OCI-LY3 (cell line): ENCODE measurements at regions not wholly inside any gene's neighbourhood (a gene's known extent, or its start where the extent isn't known, plus 50 kb on each side); places are given as distances from the start of the nearest gene placed in this dataset.

Source experiments
- H2AFZ ChIP-seq: fragments of 200-600, 300-600 bp; shearing (Covaris generic); 2 replicates; pipeline ENCODE4 v1.6.0; 2014; ENCODE audit warnings: antibody characterized with exemption, low read depth, low read length
- H3K27ac ChIP-seq: fragments of 200-600, 300-600 bp; sonication (generic); 2 replicates; pipeline ENCODE4 v1.5.1; 2014; ENCODE audit warnings: mild to moderate bottlenecking, low read length, moderate library complexity, mixed read lengths
- H3K27me3 ChIP-seq: fragments of 200-600, 300-600 bp; sonication (generic); 2 replicates; pipeline ENCODE4 v1.6.1; 2014; ENCODE audit warnings: low read depth, low read length, mixed read lengths
- H3K36me3 ChIP-seq: fragments of 200-600, 300-600 bp; sonication (generic); replicated peaks from 2 replicates; pipeline ENCODE3; 2014; ENCODE audit warnings: low read depth, low read length, mixed read lengths
- H3K4me1 ChIP-seq: fragments of 300-600, 200-600 bp; sonication (generic); 2 replicates; pipeline ENCODE4 v1.6.1; 2014; ENCODE audit warnings: low read length, mixed read lengths
- H3K4me2 ChIP-seq: fragments of 200-600, 300-600 bp; sonication (generic); 2 replicates; pipeline ENCODE4 v1.6.1; 2014; ENCODE audit warnings: low read length, mixed read lengths
- H3K4me3 ChIP-seq: fragments of 300-600, 200-600 bp; sonication (generic); 2 replicates; pipeline ENCODE4 v1.5.1; 2014; ENCODE audit warnings: antibody characterized with exemption, mild to moderate bottlenecking, low read length, moderate library complexity
- H3K79me2 ChIP-seq: fragments of 300-600, 200-600 bp; shearing (Covaris generic); 2 replicates; pipeline ENCODE4 v1.6.1; 2014; ENCODE audit warnings: mild to moderate bottlenecking, low read length, mixed read lengths
- H3K9ac ChIP-seq: fragments of 300-600, 200-600 bp; shearing (Covaris generic); 2 replicates; pipeline ENCODE4 v1.6.0; 2014; ENCODE audit warnings: mild to moderate bottlenecking, low read length, moderate library complexity
- H3K9me3 ChIP-seq: fragments of 200-600, 300-600 bp; shearing (Covaris generic); 2 replicates; pipeline ENCODE4 v1.6.1; 2014; ENCODE audit warnings: low read length, mixed read lengths; ENCODE audit not compliant: insufficient read depth
- H4K20me1 ChIP-seq: fragments of 200-600, 300-600 bp; sonication (generic); 2 replicates; pipeline ENCODE4 v1.6.1; 2016; ENCODE audit warnings: low read length, mixed read lengths; ENCODE audit not compliant: insufficient read depth
- CTCF ChIP-seq: fragments of 200-600, 300-600 bp; sonication (generic); IDR thresholded peaks from 2 replicates; pipeline ENCODE4 v1.5.1; 2014; ENCODE audit warnings: antibody characterized with exemption, low read length, low read depth
- EZH2phosphoT487 ChIP-seq: fragments of 200-600 bp; shearing (Covaris generic); IDR thresholded peaks from 2 replicates; pipeline ENCODE4 v1.6.1; 2018; ENCODE audit warnings: antibody characterized with exemption, mixed run types, low read depth

GRCh38 chr16:9647981-9648701 lies 534.1 kb downstream of the GRIN2A start:
- Histone ChIP-seq H3K27ac (no peak overlapping the region), H4K20me1 (no peaks in the 10 kb centered on the region), H3K4me3 (no peak overlapping the region), H3K27me3 (peaks cover 17% of the 10 kb centered on the region; the same call in 1 of the 2 replicates), H2AFZ (peak overlapping the region; percentile 57; the same call in 1 of the 2 replicates), H3K9me3 (no peaks in the 10 kb centered on the region), H3K36me3 (no peaks in the 10 kb centered on the region), H3K4me2 (peak overlapping the region; percentile 26), H3K9ac (no peak overlapping the region), H3K4me1 (peaks cover 5% of the 10 kb centered on the region; the same call in 1 of the 2 replicates), H3K79me2 (no peaks in the 10 kb centered on the region)
- TF ChIP-seq EZH2phosphoT487 (no peak), CTCF (peak; percentile 83)

- H3K79me2 ChIP-seq = no peaks in the 10 kb centered on the region
- H3K36me3 ChIP-seq = no peaks in the 10 kb centered on the region
- no peak overlapping the region for H3K27ac ChIP-seq
- H3K4me2 ChIP-seq = no peak overlapping the region
- peaks cover 5% of the 10 kb centered on the region; the same call in 1 of the 2 replicates for H3K4me1 ChIP-seq
- no peak overlapping the region for H3K9ac ChIP-seq
- H4K20me1 ChIP-seq = no peaks in the 10 kb centered on the region
- no peaks in the 10 kb centered on the region for H3K9me3 ChIP-seq
- H3K4me3 ChIP-seq = no peak overlapping the region
- no peak for TF ChIP-seq CTCF
- TF ChIP-seq EZH2phosphoT487 = no peak
- H3K27me3 ChIP-seq = peaks cover 23% of the 10 kb centered on the region; the same call in 1 of the 2 replicates
- no peak overlapping the region for H2AFZ ChIP-seq
Observed at GRCh38 chr16:9650284-9650683, 531.9 kb downstream of the GRIN2A start.

- no peak overlapping the region for H3K4me2 ChIP-seq
- H3K9me3 ChIP-seq = no peaks in the 10 kb centered on the region
- no peak overlapping the region for H3K9ac ChIP-seq
- peaks cover 31% of the 10 kb centered on the region; the same call in 1 of the 2 replicates for H3K27me3 ChIP-seq
- no peaks in the 10 kb centered on the region for H3K4me1 ChIP-seq
- no peak overlapping the region for H3K27ac ChIP-seq
- no peaks in the 10 kb centered on the region for H3K79me2 ChIP-seq
- H2AFZ ChIP-seq = no peak overlapping the region
- TF ChIP-seq CTCF (no peak), EZH2phosphoT487 (no peak)
- H3K36me3 ChIP-seq = no peaks in the 10 kb centered on the region
- no peaks in the 10 kb centered on the region for H4K20me1 ChIP-seq
- no peak overlapping the region for H3K4me3 ChIP-seq
Observed at GRCh38 chr16:9655051-9655450, 527.2 kb downstream of the GRIN2A start.

GRCh38 chr16:9657641-9658040 lies 524.6 kb downstream of the GRIN2A start:
- Histone ChIP-seq H3K27ac (no peak overlapping the region), H3K27me3 (peaks cover 36% of the 10 kb centered on the region; the same call in 1 of the 2 replicates), H3K9me3 (no peaks in the 10 kb centered on the region), H2AFZ (no peak overlapping the region), H3K36me3 (no peaks in the 10 kb centered on the region), H3K79me2 (no peaks in the 10 kb centered on the region), H3K4me3 (no peak overlapping the region), H3K9ac (no peak overlapping the region), H3K4me1 (no peaks in the 10 kb centered on the region), H3K4me2 (no peak overlapping the region), H4K20me1 (no peaks in the 10 kb centered on the region)
- TF ChIP-seq EZH2phosphoT487 (no peak), CTCF (no peak)
